HG03103 (cell line): ENCODE measurements at regions not wholly inside any gene's neighbourhood (a gene's known extent, or its start where the extent isn't known, plus 50 kb on each side); places are given as distances from the start of the nearest gene placed in this dataset.

ENCODE experiments used
- ATAC-seq: cut with Tn5 transposase; IDR thresholded peaks from one replicate; pipeline ENCODE4 v1.9.1; 2021; ENCODE audit warnings: low read depth; ENCODE audit not compliant: unreplicated experiment

DNA sequence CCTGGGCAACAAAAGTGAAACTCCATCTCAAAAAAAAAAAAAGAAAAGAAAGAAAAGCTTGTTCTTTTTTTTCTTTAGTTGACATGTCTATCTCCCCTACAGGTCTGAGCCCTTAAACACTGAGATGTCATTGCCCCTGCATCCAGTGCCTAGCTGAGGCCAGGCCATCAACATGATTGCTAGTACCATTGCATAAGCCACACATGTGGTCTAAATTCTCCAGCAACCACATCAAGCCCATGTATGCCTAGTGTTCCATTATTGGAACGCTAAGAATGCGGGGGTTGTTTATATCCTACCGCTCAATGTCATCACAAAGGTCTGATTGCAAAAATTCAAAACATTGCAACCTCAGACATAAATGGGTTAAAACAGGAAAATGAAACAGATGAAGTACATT is 62.7 kb downstream of the NPTX2 start:
- no peak for ATAC-seq

DNA sequence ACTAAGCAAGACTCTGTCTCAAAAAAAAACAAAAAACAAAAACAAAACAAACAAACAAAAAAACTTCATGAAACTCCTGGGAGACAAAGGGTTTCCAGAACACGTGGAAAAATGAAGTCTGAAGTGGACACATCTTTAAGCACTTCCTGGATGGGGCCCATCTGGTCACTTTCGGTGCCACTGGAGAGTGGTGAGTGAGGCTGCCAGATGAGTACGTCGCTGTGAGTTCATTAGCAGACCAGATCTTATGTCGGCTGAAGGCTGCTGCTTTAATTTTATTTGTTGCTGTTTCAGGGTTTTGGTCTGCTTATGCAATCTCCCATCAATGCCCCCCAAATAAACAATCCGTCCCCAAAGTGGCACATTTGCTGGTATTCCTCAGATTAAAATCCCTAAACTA is 64.4 kb downstream of the NPTX2 start:
- ATAC-seq = no peak

DNA sequence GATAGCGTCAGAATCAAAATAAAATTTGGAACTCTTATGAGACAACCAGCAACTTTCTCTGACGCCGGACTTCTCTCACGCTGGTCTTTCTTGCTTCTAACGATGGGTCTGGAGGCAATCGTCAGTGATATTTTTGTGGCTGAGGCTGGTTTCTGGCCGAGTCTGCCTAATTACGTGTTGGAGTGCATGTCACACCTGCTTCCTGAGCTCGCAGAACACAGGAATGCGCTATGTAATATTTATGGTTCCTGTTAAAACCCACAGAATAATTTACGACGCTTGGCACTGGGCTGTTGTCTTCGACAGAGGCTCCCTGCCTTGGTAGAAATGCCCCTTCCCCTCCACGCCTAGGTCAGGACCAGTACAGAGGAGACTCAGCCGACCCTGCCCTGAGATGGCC is 64.9 kb downstream of the NPTX2 start:
- no peak for ATAC-seq

GRCh38 chr7:98683514-98683913 is 66.4 kb downstream of the NPTX2 start:
- no peak for ATAC-seq

GRCh38 chr7:98685541-98685940 is 68.5 kb downstream of the NPTX2 start:
- no peak for ATAC-seq

DNA sequence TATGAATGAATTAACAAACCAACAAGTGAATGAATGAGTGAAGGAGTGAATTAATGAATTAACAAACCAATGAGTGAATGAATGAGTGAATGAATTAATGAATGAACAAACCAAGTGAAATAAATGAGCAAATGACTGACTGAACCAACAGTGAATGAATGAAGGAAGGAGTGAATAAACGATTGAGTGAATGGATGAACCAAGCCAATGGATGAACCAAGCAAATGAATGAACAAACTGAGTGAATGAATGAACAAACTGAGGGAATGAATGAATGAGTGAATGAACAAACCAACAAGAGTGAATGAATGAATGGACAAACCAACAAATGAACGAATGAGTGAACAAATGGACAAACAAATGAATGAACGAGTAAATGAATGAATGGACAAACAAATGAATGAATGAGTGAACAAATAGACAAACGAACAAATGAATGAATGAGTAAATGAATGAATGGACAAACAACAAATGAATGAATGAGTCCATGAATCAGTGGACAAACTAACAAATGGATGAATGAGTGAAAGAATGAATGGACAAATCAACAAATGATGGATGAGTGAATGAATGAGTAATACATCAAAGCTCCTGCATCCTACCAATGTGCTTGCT is 69.5 kb downstream of the NPTX2 start:
- ATAC-seq = no peak

- ATAC-seq = no peak
These were observed 70.1 kb downstream of the NPTX2 start for GRCh38 chr7:98687111-98687751.

GRCh38 chr7:98691619-98692018 is 74.5 kb downstream of the NPTX2 start:
- ATAC-seq = no peak

- no peak for ATAC-seq
These were observed 80.0 kb downstream of the NPTX2 start for GRCh38 chr7:98697083-98697482.

- no peak for ATAC-seq
These were observed 80.6 kb downstream of the NPTX2 start for GRCh38 chr7:98697485-98698240.

GRCh38 chr7:98698976-98699375 is 81.9 kb downstream of the NPTX2 start:
- ATAC-seq = no peak

- ATAC-seq = no peak
These were observed 83.4 kb downstream of the NPTX2 start for GRCh38 chr7:98700533-98700932.

DNA sequence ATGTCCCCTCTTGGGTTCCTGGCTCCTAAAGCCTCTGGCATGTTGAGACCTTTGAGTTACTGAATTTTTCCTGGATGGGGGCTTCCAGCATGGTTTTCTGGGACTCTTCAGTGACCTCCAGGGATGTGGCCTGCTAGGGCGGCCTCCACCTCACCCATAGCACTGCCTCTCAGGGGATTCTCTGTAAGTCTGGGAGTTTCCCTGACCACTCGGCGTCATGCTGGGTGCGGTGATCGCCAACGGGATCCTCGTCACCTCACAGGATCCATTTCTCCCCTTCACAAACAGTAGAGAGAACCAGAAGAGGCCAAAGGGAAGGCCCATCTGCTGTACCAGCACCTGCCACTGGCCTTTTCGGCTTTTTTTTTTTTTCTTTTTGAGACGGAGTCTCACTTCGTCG is 84.3 kb downstream of the NPTX2 start:
- no peak for ATAC-seq

DNA sequence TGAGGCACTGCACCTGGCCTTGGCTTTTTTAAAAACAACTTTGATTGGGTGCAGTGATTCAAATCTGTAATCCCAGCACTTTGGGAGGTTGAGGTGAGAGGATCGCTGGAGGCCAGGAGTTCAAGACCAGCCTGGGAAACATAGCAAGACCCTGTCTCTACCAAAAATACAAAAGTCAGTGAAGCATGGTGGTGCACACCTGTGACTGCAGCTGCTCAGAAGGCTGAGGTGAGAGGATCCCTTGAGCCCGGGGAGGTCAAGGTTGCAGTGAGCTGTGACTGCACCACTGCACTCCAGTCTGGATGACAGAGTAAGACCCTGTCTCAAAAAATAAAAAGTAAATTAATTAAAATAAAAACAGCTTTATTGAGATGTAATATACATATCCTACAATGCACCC is 84.9 kb downstream of the NPTX2 start:
- ATAC-seq = no peak

DNA sequence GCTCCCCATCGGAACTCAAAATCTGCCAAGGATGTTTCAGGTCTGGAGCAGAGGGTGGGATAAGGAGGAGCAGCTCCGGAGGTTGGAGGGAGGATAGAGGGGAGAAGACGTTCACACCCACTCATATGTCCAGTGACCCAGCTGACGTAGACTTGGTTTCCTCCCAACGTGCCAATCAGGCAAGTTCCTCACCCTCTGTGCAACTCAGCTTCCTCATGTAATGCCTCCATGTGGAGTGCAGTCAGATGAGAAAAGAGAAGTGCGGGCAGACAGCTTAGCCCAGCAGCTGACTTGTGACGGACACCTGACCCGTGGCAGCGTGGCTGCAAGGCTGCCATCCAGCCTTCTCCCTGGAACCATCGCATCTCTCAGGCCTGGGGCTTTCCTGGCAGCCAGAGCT is 86.8 kb downstream of the NPTX2 start:
- ATAC-seq = no peak

GRCh38 chr7:98705626-98706025 is 88.5 kb downstream of the NPTX2 start:
- ATAC-seq = no peak

DNA sequence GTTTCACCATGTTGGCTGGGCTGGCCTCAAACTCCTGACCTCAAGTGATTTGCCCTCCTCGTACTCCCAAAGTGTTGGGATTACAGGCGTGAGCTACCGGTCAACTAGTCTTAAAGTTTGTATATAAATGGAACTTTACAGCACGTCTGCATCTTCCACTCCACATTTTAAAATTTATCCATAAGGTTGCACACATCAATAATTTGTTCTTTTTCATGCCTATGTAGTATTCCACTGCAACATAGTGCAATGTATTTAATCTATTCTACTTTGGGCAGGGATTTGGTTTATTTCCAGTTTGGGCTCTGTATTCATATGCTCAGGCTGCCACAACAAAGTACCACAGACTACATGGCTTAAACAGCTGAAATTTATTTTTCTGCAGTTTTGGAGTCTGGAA is 90.0 kb downstream of the NPTX2 start:
- ATAC-seq = no peak

GRCh38 chr7:98711945-98712344 is 94.9 kb downstream of the NPTX2 start:
- no peak for ATAC-seq

DNA sequence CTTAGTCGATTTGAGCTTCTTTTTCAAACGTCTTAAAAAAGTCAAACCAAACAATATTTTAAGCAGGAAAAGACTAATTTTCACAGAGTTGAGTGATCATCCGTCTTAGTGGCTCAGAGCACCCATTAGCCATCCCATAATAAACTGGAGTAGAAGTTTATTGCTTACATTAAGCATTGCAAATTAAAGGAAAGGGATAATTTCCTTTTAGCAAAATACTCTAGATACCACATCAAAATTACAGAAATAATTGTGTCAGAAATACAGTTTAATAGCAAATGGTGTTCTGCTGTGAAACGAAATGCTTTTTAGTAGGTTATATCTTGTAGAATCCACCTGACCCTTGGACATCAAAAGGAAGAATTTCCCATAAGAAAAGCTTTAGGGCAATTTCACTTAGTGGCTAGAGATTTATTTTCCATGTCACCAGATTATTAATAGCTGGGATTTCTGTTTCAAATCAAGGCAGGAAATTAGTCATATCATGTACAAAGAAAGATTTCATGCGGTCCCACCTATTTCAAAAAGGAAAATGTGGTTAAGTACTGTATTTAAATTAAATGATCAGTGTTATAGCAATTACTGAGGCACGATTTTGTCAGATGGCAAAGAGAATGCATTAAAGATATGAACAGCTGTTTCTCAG is 96.2 kb downstream of the NPTX2 start:
- no peak for ATAC-seq

DNA sequence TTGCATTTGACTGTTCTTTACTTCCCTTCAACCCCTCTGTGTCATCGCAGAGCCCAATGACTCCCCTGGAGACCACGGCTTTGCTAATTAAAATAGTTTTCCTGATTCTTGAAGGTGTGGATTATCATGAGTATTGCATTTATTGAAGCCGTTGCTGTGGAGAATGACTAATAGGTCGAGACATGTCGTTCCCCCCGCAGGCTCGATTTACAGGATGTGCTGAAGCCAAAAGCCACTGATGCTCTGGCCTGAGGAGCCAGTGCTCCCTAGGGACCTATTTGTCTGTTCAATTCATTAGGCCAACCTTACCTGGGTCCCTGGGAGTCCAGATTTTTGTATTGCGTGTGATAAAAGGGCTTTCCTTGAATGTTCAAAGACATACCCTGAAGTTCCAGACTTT is 102.3 kb downstream of the NPTX2 start:
- ATAC-seq = no peak

DNA sequence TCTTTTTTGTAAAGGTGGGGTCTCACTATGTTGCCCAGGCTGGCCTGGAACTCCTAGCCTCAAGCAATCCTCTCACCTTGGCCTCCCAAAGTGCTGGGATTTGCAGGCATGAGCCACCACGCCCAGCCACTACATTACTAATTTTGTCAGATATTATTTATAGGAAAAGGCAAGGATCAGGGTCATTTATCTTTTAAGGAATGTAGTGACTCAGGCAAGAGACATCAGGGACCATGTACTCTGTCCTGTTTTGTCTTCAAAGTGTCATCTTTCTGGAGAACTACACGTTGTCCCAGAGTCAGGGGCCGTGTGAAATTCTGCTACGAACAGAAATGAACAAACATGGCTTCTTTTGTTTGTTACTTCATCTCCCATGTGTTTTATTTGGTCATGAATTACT is 105.3 kb downstream of the NPTX2 start:
- ATAC-seq = no peak

DNA sequence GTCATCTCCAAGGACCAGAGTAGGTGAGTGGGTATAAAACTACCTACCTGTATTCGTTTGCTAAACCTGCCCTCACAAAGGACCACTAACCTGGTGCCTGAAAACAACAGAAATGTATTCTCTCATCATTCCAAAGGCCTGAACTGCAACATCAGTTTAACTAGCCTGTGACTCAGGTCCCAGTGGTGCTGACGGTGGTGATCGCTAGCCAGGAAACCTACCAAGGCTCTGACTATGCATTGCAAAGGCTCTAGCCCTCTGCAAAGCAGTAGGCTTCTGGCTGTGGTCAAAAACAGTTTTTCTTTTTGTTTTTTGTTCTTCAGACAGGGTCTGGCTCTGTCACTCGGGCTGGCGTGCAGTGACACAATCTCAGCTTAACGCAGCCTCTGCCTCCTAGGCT is 107.5 kb downstream of the NPTX2 start:
- no peak for ATAC-seq
